HG02571 (cell line): ENCODE measurements at regions not wholly inside any gene's neighbourhood (a gene's known extent, or its start where the extent isn't known, plus 50 kb on each side); places are given as distances from the start of the nearest gene placed in this dataset.
"Not testable (repeated sequence)": the region's sequence is repeated elsewhere in the genome, so short reads cannot be mapped to it uniquely, and the experiment has no call there.

Experiments used
- ATAC-seq: cut with Tn5 transposase; IDR thresholded peaks from one replicate; pipeline ENCODE4 v1.9.1; 2021; ENCODE audit warnings: mild to moderate bottlenecking, moderate library complexity; ENCODE audit not compliant: unreplicated experiment

- not testable (repeated sequence) for ATAC-seq
These were observed 252.1 kb upstream of the POT1 start for GRCh38 chr7:125181569-125182267.

- no peak for ATAC-seq
These were observed 243.9 kb upstream of the POT1 start for GRCh38 chr7:125173571-125173970.

- ATAC-seq, result no peak
These were observed 239.5 kb upstream of the POT1 start for GRCh38 chr7:125169088-125169487.

DNA sequence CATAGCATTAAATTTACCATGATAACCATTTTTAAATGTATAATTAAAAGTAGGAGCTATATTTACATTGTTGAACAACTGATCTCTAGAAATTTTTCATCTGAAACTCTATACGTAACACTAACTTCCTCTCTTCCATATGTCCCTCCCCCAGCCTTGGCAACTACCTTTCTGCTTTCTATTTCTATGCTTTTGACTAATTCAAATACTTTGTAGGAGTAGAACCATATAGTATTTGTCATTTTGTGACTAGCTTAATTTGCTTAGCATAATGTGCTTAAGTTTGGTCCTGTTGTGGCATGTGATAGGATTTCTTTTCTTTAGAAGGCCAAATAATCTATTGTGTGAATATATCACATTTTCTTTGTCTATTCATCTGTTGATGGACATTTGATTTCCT, 225.3 kb upstream of the POT1 start:
- no peak for ATAC-seq

GRCh38 chr7:125149151-125149550, 219.5 kb upstream of the POT1 start:
- ATAC-seq, result no peak

DNA sequence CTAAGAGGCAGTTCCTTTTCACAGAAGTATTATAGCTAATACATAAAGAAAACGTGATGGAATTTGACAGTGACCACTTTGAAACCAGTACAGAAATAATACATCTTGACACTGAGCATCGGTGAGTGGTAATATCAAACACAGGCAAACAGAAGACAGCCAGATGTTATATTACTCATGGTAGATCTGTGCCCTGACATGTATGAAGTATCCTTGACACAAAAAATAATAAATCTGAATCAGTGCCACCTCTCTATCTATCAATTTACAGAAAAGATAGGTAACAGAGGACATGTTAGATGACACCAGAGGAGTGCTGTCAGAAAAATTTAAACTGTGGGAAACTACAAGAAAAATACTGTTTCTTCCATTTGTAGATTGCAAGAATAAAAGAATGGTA, 217.4 kb upstream of the POT1 start:
- ATAC-seq, result no peak

- no peak for ATAC-seq
These were observed 207.3 kb upstream of the POT1 start for GRCh38 chr7:125136755-125137532.

DNA sequence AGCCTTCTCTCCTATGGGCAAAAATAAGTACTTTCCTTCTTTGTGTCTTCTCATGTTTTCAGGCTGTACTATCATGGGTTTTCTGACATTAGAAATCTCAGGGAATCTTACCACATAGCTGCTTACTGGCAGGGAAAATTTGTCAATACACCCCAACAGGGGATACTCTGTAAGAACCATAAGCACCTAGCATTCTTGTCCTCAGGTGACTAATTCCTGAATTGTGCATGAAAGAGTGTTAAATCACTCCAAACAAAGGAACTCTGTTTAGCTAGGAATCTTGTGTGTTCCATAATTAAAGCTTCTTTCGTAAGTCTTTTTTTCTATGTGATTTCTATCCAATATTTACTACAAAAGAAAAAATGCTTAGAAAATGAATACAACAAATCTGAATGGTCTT, 206.7 kb upstream of the POT1 start:
- no peak for ATAC-seq

DNA sequence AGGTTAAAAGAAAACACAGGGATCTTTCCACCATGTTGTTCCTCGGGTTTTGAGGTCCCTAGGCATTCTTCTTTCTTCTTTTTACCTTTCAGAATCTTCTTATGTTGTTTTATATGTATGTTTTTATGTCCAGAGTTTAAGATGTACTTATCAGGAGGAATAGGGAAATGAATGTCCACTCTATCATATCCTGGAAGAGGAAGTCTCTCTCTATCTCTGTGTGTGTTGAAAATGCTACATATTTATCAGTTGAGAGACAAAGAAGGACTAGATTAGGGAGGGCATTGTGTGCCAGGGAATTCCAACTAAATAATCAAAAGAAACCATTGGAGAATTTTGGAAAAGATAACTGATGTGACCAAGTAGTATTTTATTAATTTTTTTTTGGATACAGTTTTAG, 200.5 kb upstream of the POT1 start:
- no peak for ATAC-seq

GRCh38 chr7:125127304-125127703, 197.7 kb upstream of the POT1 start:
- ATAC-seq, result no peak

- no peak for ATAC-seq
These were observed 196.8 kb upstream of the POT1 start for GRCh38 chr7:125126376-125126775.

DNA sequence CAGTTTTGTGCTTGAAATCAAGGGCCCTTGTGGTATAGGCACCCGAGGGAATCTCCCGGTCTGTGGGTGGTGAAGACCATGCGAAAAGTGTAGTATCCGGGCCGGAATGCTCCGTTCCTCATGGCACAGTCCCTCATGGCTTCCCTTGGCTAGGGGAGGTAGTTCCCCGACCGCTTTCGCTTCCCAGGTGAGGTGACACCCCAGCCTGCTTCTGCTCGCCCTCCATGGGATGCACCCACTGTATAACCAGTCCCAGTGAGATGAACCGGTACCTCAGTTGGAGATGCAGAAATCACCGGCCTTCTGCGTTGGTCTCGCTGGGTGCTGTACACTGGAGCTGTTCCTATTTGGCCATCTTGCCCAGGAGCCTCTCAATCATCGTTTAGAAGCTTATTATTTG, 195.7 kb upstream of the POT1 start:
- no peak for ATAC-seq

DNA sequence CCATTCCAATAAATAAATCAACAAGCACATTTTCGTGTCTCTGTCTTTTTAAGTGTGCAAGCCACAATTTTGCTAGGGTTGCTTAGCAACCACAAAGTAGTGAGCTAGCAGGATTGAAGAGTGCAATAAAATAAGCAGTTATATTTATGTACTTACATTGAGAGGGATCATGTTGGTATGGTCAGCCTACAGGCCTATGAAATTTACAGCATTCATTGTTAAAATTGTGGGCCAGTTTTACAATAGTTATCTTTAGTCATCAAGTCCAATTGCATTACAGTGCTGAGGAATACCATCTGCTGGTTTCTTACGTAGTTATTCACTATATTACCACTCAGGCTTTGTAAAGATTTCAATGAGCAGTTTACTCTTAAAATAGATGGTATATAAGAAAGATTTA, 192.5 kb upstream of the POT1 start:
- ATAC-seq, result no peak

DNA sequence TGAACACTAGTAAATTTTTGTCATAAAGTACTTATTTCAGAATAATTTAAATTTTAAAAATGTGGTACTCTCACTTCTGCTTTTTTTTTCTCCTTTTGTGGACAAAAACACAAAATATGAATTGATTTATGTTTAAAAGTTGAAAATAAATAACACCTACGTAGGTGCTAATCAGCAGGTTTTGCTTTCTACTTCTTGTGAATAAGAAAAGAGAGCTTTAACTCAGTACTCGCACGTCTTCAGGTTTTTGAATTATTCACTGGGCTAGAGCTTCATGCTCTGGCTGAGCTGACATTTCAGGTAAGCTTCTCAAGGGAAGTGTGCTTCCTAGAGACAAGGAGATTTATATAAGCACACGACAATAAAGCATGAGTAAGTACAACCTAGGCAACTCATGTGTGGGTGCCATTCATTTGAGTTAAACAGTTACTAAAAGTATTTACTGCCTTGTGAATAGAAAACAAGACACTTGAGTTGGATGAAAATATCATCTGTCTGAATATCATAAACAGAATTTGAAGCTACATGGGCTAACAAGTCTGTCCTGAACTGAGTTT, 190.0 kb upstream of the POT1 start:
- no peak for ATAC-seq

GRCh38 chr7:125118444-125118843, 188.8 kb upstream of the POT1 start:
- ATAC-seq, result no peak

DNA sequence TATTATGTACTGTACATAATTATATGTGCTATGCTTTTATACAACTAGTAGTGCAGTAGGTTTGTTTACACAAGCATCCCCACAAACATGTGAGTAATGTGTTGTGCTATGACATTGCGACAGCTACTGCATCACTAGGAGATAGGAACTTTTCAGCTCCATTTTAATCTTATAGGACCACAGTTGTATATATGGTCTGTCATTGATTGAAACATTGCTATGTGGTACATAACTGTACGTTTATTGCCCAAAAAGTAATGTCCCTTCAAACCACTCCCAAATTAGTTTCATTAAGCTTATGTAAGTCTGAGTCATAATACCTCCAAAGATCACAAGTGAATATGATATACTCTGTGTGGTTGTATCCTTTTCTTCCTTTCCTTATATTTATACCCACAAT, 183.2 kb upstream of the POT1 start:
- no peak for ATAC-seq

- no peak for ATAC-seq
These were observed 169.9 kb upstream of the POT1 start for GRCh38 chr7:125099519-125099918.

DNA sequence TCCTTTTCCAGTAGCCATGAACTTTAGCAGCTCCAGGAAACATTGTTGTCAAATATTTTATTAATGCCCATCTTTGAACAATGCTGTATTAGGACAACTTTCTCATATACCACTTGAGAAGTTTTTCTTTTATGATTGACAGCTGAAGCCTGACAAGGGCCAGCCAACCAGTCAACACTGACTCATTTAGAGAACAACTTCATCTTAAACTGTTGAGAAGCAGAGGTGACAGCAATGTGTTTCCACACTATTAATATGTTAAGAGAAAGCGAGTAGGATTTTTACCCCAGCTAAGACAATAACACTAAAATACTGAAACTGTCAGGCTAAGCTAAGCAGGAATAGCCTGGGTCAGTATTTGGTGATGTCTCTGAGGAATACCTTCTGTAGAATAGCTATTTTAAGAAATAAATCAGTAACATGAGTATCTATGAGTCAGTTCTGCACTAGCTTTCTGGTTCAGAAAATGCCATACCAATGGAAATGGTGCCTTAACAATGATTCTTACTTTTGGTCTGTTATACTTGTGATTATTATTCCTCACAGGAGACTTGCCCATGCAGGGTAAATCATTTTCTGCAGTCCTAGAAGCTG, 168.8 kb upstream of the POT1 start:
- ATAC-seq, result peak; percentile 78

DNA sequence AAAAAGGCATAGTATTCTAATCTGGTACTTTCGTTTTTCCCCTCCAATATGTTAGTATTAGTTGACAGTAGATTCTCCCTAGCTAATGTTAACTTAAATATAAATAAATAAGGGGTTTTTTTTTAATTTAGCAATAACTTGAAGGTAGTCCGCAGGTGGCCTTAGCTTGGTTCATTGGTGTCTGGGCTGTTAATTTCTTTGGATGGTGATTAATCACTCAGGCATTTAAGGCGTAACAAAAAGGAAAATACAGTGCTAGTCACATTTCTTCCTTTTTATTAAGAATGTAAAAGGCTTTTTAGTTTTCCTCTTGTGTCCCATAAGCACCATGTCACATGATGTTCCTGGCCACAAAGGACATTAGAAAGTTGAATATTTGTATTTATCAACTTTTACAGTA, 161.0 kb upstream of the POT1 start:
- no peak for ATAC-seq

GRCh38 chr7:125089171-125089570, 159.5 kb upstream of the POT1 start:
- no peak for ATAC-seq

DNA sequence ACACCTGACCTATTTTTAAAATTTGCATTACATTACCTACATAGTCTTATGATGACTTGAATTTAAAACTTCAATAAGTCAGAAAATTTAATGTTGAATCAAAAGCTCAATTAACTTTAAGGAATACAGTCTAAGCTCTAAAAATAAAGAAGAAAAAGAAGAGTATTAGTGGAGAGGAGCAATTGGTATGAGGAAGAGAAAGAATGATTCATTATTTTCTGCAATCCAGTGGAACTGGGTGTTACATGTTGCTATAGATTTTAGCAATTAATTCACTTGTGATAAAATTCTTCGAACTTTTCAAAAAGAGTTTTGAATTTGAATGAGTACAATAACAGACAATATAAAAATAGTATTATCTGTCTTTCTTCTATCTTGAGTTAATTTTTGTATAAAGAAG, 158.9 kb upstream of the POT1 start:
- ATAC-seq, result no peak

DNA sequence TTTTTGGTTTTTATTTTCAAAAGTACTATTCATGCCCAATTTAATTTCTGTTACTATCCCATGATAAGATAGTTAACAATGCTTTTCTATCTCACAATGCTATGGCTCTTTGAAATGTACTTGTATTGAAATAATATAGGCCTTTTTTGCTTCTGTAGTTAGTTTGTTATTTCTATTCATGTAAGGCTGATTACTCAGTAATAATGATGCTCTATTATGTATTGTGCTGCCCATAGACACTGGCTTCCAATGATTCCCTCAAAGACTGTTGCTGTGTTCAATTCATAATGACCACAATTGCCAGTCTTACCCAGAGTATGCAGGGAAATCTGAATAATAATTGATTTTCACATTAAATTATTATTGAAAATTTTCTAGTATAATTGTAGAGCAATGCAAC, 155.5 kb upstream of the POT1 start:
- ATAC-seq, result no peak
